ENCODE measurements at regions not wholly inside any gene's neighbourhood (a gene's known extent, or its start where the extent isn't known, plus 50 kb on each side); places are given as distances from the start of the nearest gene placed in this dataset.

DNA sequence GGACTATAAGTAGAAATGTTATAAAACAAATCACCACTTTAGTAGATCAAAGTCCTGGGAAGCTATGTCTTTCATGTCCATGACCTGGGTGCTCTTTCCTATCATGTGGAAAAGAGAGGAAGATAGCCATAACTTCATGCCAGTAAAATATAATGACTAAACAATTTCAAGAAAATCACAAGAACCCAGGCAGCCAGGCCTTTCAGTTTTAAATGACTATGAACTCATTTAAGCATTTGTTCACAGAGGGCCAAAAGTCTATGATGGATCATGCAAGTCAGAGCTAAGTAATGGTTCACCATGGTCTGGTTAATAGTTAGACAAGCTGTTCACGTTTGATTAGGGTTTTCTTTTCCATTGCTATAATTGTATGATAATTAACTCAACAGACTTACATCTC, 155.8 kb downstream of the PPARGC1A start:
- H3K27me3 ChIP-seq (ENCODE audit: control insufficient read depth, low read length), result no peaks in the 10 kb centered on the region
- no peak overlapping the region for H3K4me3 ChIP-seq (ENCODE audit: low read length)
- no peak overlapping the region for H3K4me2 ChIP-seq (ENCODE audit: low read length)
- no peaks in the 10 kb centered on the region for H3K36me3 ChIP-seq (ENCODE audit: control insufficient read depth, low read length)
- H3K4me1 ChIP-seq (ENCODE audit: control insufficient read depth, low read length), result no peaks in the 10 kb centered on the region
- H3K27ac ChIP-seq (ENCODE audit: low read depth, low read length), result no peak overlapping the region
- H3K9me2 ChIP-seq (replicated peaks; ENCODE audit: control insufficient read depth, low read length), result no peaks in the 10 kb centered on the region
- no peak for TF ChIP-seq EZH2phosphoT487 (IDR thresholded peaks at IDR 0.05; ENCODE audit: borderline replicate concordance, low read length)
- TF ChIP-seq, protein P1, sequence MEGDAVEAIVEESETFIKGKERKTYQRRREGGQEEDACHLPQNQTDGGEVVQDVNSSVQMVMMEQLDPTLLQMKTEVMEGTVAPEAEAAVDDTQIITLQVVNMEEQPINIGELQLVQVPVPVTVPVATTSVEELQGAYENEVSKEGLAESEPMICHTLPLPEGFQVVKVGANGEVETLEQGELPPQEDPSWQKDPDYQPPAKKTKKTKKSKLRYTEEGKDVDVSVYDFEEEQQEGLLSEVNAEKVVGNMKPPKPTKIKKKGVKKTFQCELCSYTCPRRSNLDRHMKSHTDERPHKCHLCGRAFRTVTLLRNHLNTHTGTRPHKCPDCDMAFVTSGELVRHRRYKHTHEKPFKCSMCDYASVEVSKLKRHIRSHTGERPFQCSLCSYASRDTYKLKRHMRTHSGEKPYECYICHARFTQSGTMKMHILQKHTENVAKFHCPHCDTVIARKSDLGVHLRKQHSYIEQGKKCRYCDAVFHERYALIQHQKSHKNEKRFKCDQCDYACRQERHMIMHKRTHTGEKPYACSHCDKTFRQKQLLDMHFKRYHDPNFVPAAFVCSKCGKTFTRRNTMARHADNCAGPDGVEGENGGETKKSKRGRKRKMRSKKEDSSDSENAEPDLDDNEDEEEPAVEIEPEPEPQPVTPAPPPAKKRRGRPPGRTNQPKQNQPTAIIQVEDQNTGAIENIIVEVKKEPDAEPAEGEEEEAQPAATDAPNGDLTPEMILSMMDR (IDR thresholded peaks at IDR 0.05; ENCODE audit: low read depth, low read length, poor library complexity, severe bottlenecking), result no peak
- H3F3A ChIP-seq (ENCODE audit: control insufficient read depth, insufficient read depth), result no peaks in the 10 kb centered on the region
- H3K9me3 ChIP-seq (ENCODE audit: control insufficient read depth, insufficient read depth, low read length), result no peaks in the 10 kb centered on the region
- H4K20me1 ChIP-seq (ENCODE audit: control insufficient read depth, insufficient read depth, low read depth, low read length), result no peaks in the 10 kb centered on the region
- H3K79me2 ChIP-seq (ENCODE audit: control insufficient read depth, low read length), result no peaks in the 10 kb centered on the region

DNA sequence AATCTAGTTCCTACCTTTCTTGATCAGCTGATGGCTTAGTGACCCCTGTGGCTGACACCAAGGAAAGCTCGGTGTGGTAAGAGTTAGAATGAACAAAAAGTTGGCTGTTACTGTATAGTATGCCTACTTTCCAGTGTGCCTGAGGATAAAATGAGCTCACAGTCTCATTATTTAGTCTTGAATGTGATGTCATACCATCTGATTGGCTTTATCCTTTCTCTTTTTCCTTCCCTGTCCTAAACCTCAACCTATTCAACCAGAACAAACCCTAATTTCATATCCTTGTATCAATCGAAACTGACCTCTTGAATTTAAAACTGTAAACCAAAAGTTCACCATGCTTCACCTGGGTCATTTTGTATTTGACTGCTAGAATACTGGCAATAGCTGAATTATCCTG, 156.4 kb downstream of the PPARGC1A start:
- Histone ChIP-seq H3K36me3 (ENCODE audit: control insufficient read depth, low read length) (no peaks in the 10 kb centered on the region), H3K27me3 (ENCODE audit: control insufficient read depth, low read length) (no peaks in the 10 kb centered on the region)

DNA sequence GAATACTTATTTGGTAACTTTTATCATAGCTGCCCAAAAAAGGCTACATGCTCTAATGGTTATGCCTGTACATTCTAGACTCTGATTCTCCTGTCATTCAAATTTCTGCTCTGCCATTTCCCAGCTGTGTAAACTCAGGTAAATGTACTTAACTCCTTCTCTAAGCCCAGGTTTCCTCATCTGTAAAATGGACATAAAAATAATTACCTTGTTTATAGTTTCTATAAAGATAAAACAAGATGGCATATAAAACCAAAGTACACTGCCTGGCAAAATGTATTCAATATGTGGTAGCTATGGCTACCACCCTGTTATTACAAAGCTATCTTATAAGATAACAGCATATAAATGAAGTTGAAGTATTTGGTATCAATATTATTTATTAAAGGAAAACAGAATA, 158.8 kb downstream of the PPARGC1A start:
- Histone ChIP-seq H3K9me3 (ENCODE audit: control insufficient read depth, insufficient read depth, low read length) (no peaks in the 10 kb centered on the region), H3K4me2 (ENCODE audit: low read length) (no peak overlapping the region), H3K4me3 (ENCODE audit: low read length) (no peak overlapping the region), H3K4me1 (ENCODE audit: control insufficient read depth, low read length) (no peaks in the 10 kb centered on the region), H3K79me2 (ENCODE audit: control insufficient read depth, low read length) (no peaks in the 10 kb centered on the region), H3K27ac (ENCODE audit: low read depth, low read length) (no peak overlapping the region), H3K36me3 (ENCODE audit: control insufficient read depth, low read length) (no peaks in the 10 kb centered on the region), H3K27me3 (ENCODE audit: control insufficient read depth, low read length) (no peaks in the 10 kb centered on the region), H3K9me2 (replicated peaks; ENCODE audit: control insufficient read depth, low read length) (no peaks in the 10 kb centered on the region), H3F3A (ENCODE audit: control insufficient read depth, insufficient read depth) (no peaks in the 10 kb centered on the region), H4K20me1 (ENCODE audit: control insufficient read depth, insufficient read depth, low read depth, low read length) (no peaks in the 10 kb centered on the region)
- TF ChIP-seq, protein P1 (IDR thresholded peaks at IDR 0.05; ENCODE audit: low read depth, low read length, poor library complexity, severe bottlenecking), result no peak
- no peak for TF ChIP-seq EZH2phosphoT487 (IDR thresholded peaks at IDR 0.05; ENCODE audit: borderline replicate concordance, low read length)

More for the DNA sequence above, 156.4 kb downstream of the PPARGC1A start:
- H3F3A ChIP-seq (ENCODE audit: control insufficient read depth, insufficient read depth), result no peaks in the 10 kb centered on the region
- H4K20me1 ChIP-seq (ENCODE audit: control insufficient read depth, insufficient read depth, low read depth, low read length), result no peaks in the 10 kb centered on the region
- no peak overlapping the region for H3K4me3 ChIP-seq (ENCODE audit: low read length)
- H3K4me2 ChIP-seq (ENCODE audit: low read length), result no peak overlapping the region
- H3K4me1 ChIP-seq (ENCODE audit: control insufficient read depth, low read length), result no peaks in the 10 kb centered on the region
- H3K79me2 ChIP-seq (ENCODE audit: control insufficient read depth, low read length), result no peaks in the 10 kb centered on the region
- H3K9me3 ChIP-seq (ENCODE audit: control insufficient read depth, insufficient read depth, low read length), result no peaks in the 10 kb centered on the region
- H3K9me2 ChIP-seq (replicated peaks; ENCODE audit: control insufficient read depth, low read length), result no peaks in the 10 kb centered on the region
- no peak for TF ChIP-seq EZH2phosphoT487 (IDR thresholded peaks at IDR 0.05; ENCODE audit: borderline replicate concordance, low read length)
- TF ChIP-seq, protein P1 (IDR thresholded peaks at IDR 0.05; ENCODE audit: low read depth, low read length, poor library complexity, severe bottlenecking), result no peak
- no peak overlapping the region for H3K27ac ChIP-seq (ENCODE audit: low read depth, low read length)

DNA sequence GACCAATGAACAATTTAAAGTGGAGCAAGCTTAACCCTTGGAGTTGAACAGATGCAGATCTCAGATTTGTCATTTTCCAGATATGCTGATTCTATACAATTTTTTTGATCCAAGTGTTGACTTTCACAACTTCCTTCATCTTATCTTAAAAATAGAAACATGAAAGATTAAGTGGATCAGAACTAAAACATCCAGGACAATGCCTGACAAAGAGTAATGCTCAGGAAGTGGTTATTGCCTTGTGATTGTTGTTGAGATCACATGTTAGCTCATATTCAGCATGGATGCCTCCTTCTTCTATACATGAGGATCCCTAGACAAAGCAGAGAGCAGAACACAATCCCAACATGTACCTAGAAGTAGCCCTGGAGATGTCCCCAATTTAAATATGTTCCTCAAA, 160.9 kb downstream of the PPARGC1A start:
- H3K27me3 ChIP-seq (ENCODE audit: control insufficient read depth, low read length), result no peaks in the 10 kb centered on the region
- H3F3A ChIP-seq (ENCODE audit: control insufficient read depth, insufficient read depth), result no peaks in the 10 kb centered on the region
- TF ChIP-seq EZH2phosphoT487 (IDR thresholded peaks at IDR 0.05; ENCODE audit: borderline replicate concordance, low read length), result no peak
- TF ChIP-seq, protein P1 (IDR thresholded peaks at IDR 0.05; ENCODE audit: low read depth, low read length, poor library complexity, severe bottlenecking), result no peak
- no peaks in the 10 kb centered on the region for H3K4me1 ChIP-seq (ENCODE audit: control insufficient read depth, low read length)
- no peaks in the 10 kb centered on the region for H3K9me3 ChIP-seq (ENCODE audit: control insufficient read depth, insufficient read depth, low read length)
- no peaks in the 10 kb centered on the region for H3K9me2 ChIP-seq (replicated peaks; ENCODE audit: control insufficient read depth, low read length)
- no peak overlapping the region for H3K4me3 ChIP-seq (ENCODE audit: low read length)
- H3K4me2 ChIP-seq (ENCODE audit: low read length), result no peak overlapping the region
- no peaks in the 10 kb centered on the region for H4K20me1 ChIP-seq (ENCODE audit: control insufficient read depth, insufficient read depth, low read depth, low read length)
- H3K79me2 ChIP-seq (ENCODE audit: control insufficient read depth, low read length), result no peaks in the 10 kb centered on the region
- H3K27ac ChIP-seq (ENCODE audit: low read depth, low read length), result no peak overlapping the region
- no peaks in the 10 kb centered on the region for H3K36me3 ChIP-seq (ENCODE audit: control insufficient read depth, low read length)
